ENCODE measurements at regions not wholly inside any gene's neighbourhood (a gene's known extent, or its start where the extent isn't known, plus 50 kb on each side); places are given as distances from the start of the nearest gene placed in this dataset.

GRCh38 chr17:63134867-63135266 lies 168.8 kb downstream of the TANC2 start:
- TF ChIP-seq EZH2 (IDR thresholded peaks at IDR 0.05; ENCODE audit: low read depth) (no peak), CTCF (conservative IDR thresholded peaks at IDR 0.05) (no peak)
